Testis (tissue), 2 donors: ENCODE measurements at regions not wholly inside any gene's neighbourhood (a gene's known extent, or its start where the extent isn't known, plus 50 kb on each side); places are given as distances from the start of the nearest gene placed in this dataset.

Experiments
- POLR2A ChIP-seq: fragments of 450-650 bp; IDR thresholded peaks from one replicate; pipeline ENCODE4 v1.6.1; 2017; ENCODE audit warnings: antibody characterized with exemption, mild to moderate bottlenecking, moderate library complexity
- TF ChIP-seq, protein P1 (sequence below), 3 experiments: fragments of 450-650 bp in 2 of 3; fragments of 200-600 bp in 1 of 3; sonication (generic) in 1 of 3; IDR thresholded peaks; one replicate each; pipeline ENCODE4 v1.5.1; 2016 to 2019; ENCODE audit warnings: antibody characterized with exemption in 3 of 3, mild to moderate bottlenecking in 2 of 3, moderate library complexity in 1 of 3

DNA sequence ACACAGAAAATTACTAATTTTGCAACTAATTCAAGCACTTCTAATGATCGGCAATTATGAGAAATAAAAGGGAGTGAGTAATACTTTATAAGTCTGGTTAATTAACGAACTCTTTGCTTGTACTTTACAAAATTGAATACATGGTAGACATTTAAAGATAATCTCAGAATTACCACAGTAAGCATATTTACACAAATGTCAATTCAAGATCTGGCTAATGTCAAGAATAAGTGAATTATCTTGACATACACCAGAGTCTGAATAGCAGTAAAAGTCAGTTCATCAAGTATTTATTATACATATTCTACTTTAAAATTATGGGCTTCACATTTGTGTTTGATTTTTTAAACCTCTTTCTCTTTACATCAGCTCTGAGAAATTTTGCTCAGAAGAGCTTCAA is 643.4 kb downstream of the OLFM4 start:
- no peak for TF ChIP-seq POLR2A
- TF ChIP-seq, protein P1, sequence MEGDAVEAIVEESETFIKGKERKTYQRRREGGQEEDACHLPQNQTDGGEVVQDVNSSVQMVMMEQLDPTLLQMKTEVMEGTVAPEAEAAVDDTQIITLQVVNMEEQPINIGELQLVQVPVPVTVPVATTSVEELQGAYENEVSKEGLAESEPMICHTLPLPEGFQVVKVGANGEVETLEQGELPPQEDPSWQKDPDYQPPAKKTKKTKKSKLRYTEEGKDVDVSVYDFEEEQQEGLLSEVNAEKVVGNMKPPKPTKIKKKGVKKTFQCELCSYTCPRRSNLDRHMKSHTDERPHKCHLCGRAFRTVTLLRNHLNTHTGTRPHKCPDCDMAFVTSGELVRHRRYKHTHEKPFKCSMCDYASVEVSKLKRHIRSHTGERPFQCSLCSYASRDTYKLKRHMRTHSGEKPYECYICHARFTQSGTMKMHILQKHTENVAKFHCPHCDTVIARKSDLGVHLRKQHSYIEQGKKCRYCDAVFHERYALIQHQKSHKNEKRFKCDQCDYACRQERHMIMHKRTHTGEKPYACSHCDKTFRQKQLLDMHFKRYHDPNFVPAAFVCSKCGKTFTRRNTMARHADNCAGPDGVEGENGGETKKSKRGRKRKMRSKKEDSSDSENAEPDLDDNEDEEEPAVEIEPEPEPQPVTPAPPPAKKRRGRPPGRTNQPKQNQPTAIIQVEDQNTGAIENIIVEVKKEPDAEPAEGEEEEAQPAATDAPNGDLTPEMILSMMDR (IDR thresholded peaks at IDR 0.05): no peak
